Stomach (tissue), 8 donors: ENCODE measurements at regions not wholly inside any gene's neighbourhood (a gene's known extent, or its start where the extent isn't known, plus 50 kb on each side); places are given as distances from the start of the nearest gene placed in this dataset.

Source experiments
- DNase-seq, 2 donors: peaks; one replicate each; pipeline versions ENCODE4 v3.0.0 to v3.0.0-alpha.2; 2013 to 2019
- H3K27ac ChIP-seq, 5 donors: fragments of 200-600 bp in 4 of 5; sonication (generic) in 4 of 5; one replicate each; pipeline ENCODE4 v1.5.1; 2013 to 2019; ENCODE audit warnings: mild to moderate bottlenecking in 1 of 5, moderate library complexity in 1 of 5
- H3K27me3 ChIP-seq, 3 donors: fragments of 200-600 bp; sonication (generic); one replicate each; pipeline ENCODE4 v1.5.1; 2017 to 2019; ENCODE audit warnings: mixed run types in 1 of 3
- H3K36me3 ChIP-seq, 4 donors: fragments of 200-600 bp; sonication (generic); 1 replicate in 3 of 4; 2 replicates in 1 of 4; pipeline ENCODE4 v1.5.1; 2016 to 2019
- H3K4me1 ChIP-seq, 4 donors: fragments of 200-600 bp; sonication (generic); one replicate each; pipeline ENCODE4 v1.5.1; 2016 to 2019
- H3K4me3 ChIP-seq, 4 donors: fragments of 200-600 bp; sonication (generic) in 3 of 4; one replicate each; pipeline ENCODE4 v1.5.1; 2016 to 2019; ENCODE audit warnings: mild to moderate bottlenecking in 1 of 4
- H3K9me3 ChIP-seq, 4 donors: fragments of 200-600 bp; sonication (generic); one replicate each; pipeline ENCODE4 v1.5.1; 2016 to 2019
- CTCF ChIP-seq, 7 experiments: fragments of 450-650 bp in 4 of 7; fragments of 200-600 bp in 3 of 7; sonication (generic) in 3 of 7; IDR thresholded peaks; one replicate each; pipeline ENCODE4 v1.5.1; 2016 to 2019; ENCODE audit warnings: antibody characterized with exemption in 7 of 7, control low read depth in 2 of 7, mild to moderate bottlenecking in 1 of 7
- EP300 ChIP-seq: sonication (generic); formaldehyde crosslinking; IDR thresholded peaks from one replicate; pipeline ENCODE4 v1.6.1; 2017; ENCODE audit warnings: antibody characterized with exemption
- POLR2A ChIP-seq, 4 donors: fragments of 450-650 bp; IDR thresholded peaks; one replicate each; pipeline ENCODE4 v1.6.1; 2016; ENCODE audit warnings: antibody characterized with exemption in 4 of 4, control low read depth in 2 of 4, mild to moderate bottlenecking in 1 of 4, moderate library complexity in 1 of 4
- POLR2AphosphoS5 ChIP-seq, 3 donors: sonication (generic); formaldehyde crosslinking; IDR thresholded peaks; one replicate each; pipeline ENCODE4 v1.6.1; 2016; ENCODE audit warnings: antibody characterized with exemption in 3 of 3
- WGBS, 5 donors: extraction: QIAGEN DNeasy Blood & Tissue Kit in 3 of 5; methylation state at CpG; one replicate each; pipeline versions ENCODE4 v1.1.5 to v1.1.7; 2013 to 2018; 5-methylcytosine and 5-hydroxymethylcytosine counted together
- intact Hi-C: fragments of 100-400 bp; cut with DNase I; formaldehyde crosslinking; loops from one replicate; pipeline ENCODE4 v1.15.1; 2023; ENCODE audit warnings: low total_unique reads
- donor health status: healthy with polysubstance abuse.
- donor health status: Bipolar disorder and iron deficiency.
- donor health status: healthy.

GRCh38 chr2:146602383-146602782 is 1242.4 kb upstream of the ACVR2A start:
- Histone ChIP-seq H3K4me3 (no peak overlapping the region), H3K27me3 (no peaks in the 10 kb centered on the region), H3K36me3 (no peaks in the 10 kb centered on the region), H3K27ac (no peak overlapping the region), H3K4me1 (peaks cover 0 to 8% (median 0%) of the 10 kb centered on the region in 4 donors), H3K9me3 (no peaks in the 10 kb centered on the region)
- DNase-seq: no peak
- TF ChIP-seq POLR2A (IDR thresholded peaks at IDR 0.05): no peak
- no peak for TF ChIP-seq POLR2AphosphoS5 (IDR thresholded peaks at IDR 0.05)
- no peak for TF ChIP-seq CTCF (IDR thresholded peaks at IDR 0.05)
- intact Hi-C loops: no loop called here

GRCh38 chr2:146598791-146599190 is 1246.0 kb upstream of the ACVR2A start:
- DNase-seq: no peak
- intact Hi-C loops: no loop called here

GRCh38 chr2:146597291-146597690 is 1247.5 kb upstream of the ACVR2A start:
- H3K27ac ChIP-seq: no peak overlapping the region
- intact Hi-C loops: no loop called here
- no peaks in the 10 kb centered on the region for H3K27me3 ChIP-seq

More at GRCh38 chr2:146598791-146599190, 1246.0 kb upstream of the ACVR2A start:
- Histone ChIP-seq H3K9me3 (no peaks in the 10 kb centered on the region), H3K36me3 (no peaks in the 10 kb centered on the region), H3K27ac (no peak overlapping the region), H3K27me3 (no peaks in the 10 kb centered on the region), H3K4me1 (peaks cover 0 to 8% (median 0%) of the 10 kb centered on the region in 4 donors), H3K4me3 (no peak overlapping the region)
- 77 to 86% (median 84%) methylated on average over 2 of the region's 2 CpGs for WGBS, 5 donors
- TF ChIP-seq EP300: no peak
- TF ChIP-seq POLR2A (IDR thresholded peaks at IDR 0.05): no peak
- TF ChIP-seq POLR2AphosphoS5 (IDR thresholded peaks at IDR 0.05): no peak
- TF ChIP-seq CTCF (IDR thresholded peaks at IDR 0.05): no peak

GRCh38 chr2:146591908-146592307 is 1252.9 kb upstream of the ACVR2A start:
- 61 to 75% (median 69%) methylated on average over 4 of the region's 4 CpGs for WGBS, 5 donors
- no peaks in the 10 kb centered on the region for H3K36me3 ChIP-seq
- no peaks in the 10 kb centered on the region for H3K4me1 ChIP-seq
- DNase-seq: no peak
- TF ChIP-seq EP300: no peak
- no peak for TF ChIP-seq POLR2AphosphoS5 (IDR thresholded peaks at IDR 0.05)
- no peak for TF ChIP-seq CTCF (IDR thresholded peaks at IDR 0.05)
- no peak for TF ChIP-seq POLR2A (IDR thresholded peaks at IDR 0.05)
- intact Hi-C loops: no loop called here
- H3K27me3 ChIP-seq: no peaks in the 10 kb centered on the region
- H3K4me3 ChIP-seq: no peak overlapping the region
- H3K9me3 ChIP-seq: peaks cover 0 to 6% (median 0%) of the 10 kb centered on the region in 4 donors
- no peak overlapping the region for H3K27ac ChIP-seq

More at GRCh38 chr2:146597291-146597690, 1247.5 kb upstream of the ACVR2A start:
- TF ChIP-seq POLR2AphosphoS5 (IDR thresholded peaks at IDR 0.05): no peak
- TF ChIP-seq EP300: no peak
- no peak for TF ChIP-seq CTCF (IDR thresholded peaks at IDR 0.05)
- TF ChIP-seq POLR2A (IDR thresholded peaks at IDR 0.05): no peak
- DNase-seq: no peak
- Histone ChIP-seq H3K9me3 (no peaks in the 10 kb centered on the region), H3K4me3 (no peak overlapping the region), H3K36me3 (no peaks in the 10 kb centered on the region), H3K4me1 (no peaks in the 10 kb centered on the region)
